K562 (cell line): ENCODE measurements at regions not wholly inside any gene's neighbourhood (a gene's known extent, or its start where the extent isn't known, plus 50 kb on each side); places are given as distances from the start of the nearest gene placed in this dataset.

Experiments used
- ATAC-seq: fragments of 200-7000 bp; cut with Tn5 transposase; 3 replicates; pipeline ENCODE4 v1.9.1; 2020; ENCODE audit warnings: moderate library complexity
- BruUV-seq: library from RNA; stranded (reverse); fragments of 400-500 nt; replicated peaks from 2 replicates; lab custom pipeline; 2021; lab: Mats Ljungman, UMichigan
- CTCF ChIA-PET: fragments of 300-600 bp; formaldehyde crosslinking; extraction: SDS; loops from one replicate; lab custom pipeline; 2021; ENCODE audit warnings: low intra/inter-chr PET ratio; lab: Yijun Ruan, JAX
- POLR2A ChIA-PET: fragments of 300-600, 350-650 bp; sonication (Branson Sonifier 250); formaldehyde crosslinking; extraction: SDS; loops from one replicate; lab custom pipeline; 2021; ENCODE audit warnings: antibody characterized with exemption, inconsistent platforms; lab: Yijun Ruan, JAX
- DNase-seq, 4 experiments: peaks; one replicate each; pipeline versions ENCODE4 v3.0.0 to v3.0.0-alpha.2; 2011 to 2018; ENCODE audit warnings: low spot score in 3 of 4, mixed read lengths in 3 of 4; ENCODE audit errors: extremely low read depth in 1 of 4
- FAIRE-seq: peaks from 2 replicates; lab custom pipeline; 2011; peaks lifted over from hg19 to GRCh38; lab: Jason Lieb, UNC
- H2AFZ ChIP-seq: 2 replicates; pipeline ENCODE4 v1.6.0; 2011; ENCODE audit warnings: low read depth, low read length, control low read depth, inconsistent platforms
- H3K27ac ChIP-seq: fragments of 200-600 bp; 3 replicates; pipeline ENCODE4 v1.8.0; 2011; ENCODE audit warnings: low read depth, mild to moderate bottlenecking, control low read depth, inconsistent platforms, low read length, moderate library complexity, mixed read lengths; ENCODE audit errors: extremely low read depth
- H3K27me3 ChIP-seq, 2 experiments: fragments of 300-600 bp in 1 of 2; 2 replicates in 1 of 2; 3 replicates in 1 of 2; pipeline versions ENCODE4 v1.6.0 to v1.8.0; 2011; ENCODE audit warnings: inconsistent platforms in 2 of 2, low read length in 2 of 2, mild to moderate bottlenecking in 1 of 2, mixed read lengths in 1 of 2, moderate library complexity in 1 of 2; ENCODE audit not compliant: control insufficient read depth in 2 of 2, insufficient read depth in 2 of 2
- H3K36me3 ChIP-seq: fragments of 300-600 bp; 3 replicates; pipeline ENCODE4 v1.8.0; 2011; ENCODE audit warnings: mild to moderate bottlenecking, low read length, inconsistent platforms; ENCODE audit not compliant: control insufficient read depth, insufficient read depth
- H3K4me1 ChIP-seq, 2 experiments: fragments of 200-600 bp in 1 of 2; replicated peaks in 1 of 2; 2 replicates in 1 of 2; 3 replicates in 1 of 2; pipeline versions ENCODE4 v1.5.1 to v1.8.0; 2011; ENCODE audit warnings: inconsistent platforms in 2 of 2, low read length in 2 of 2, mild to moderate bottlenecking in 1 of 2, mixed read lengths in 1 of 2, moderate library complexity in 1 of 2; ENCODE audit not compliant: control insufficient read depth in 2 of 2, insufficient read depth in 2 of 2
- H3K4me2 ChIP-seq: 2 replicates; pipeline ENCODE4 v1.6.1; 2011; ENCODE audit warnings: low read length, control low read depth, inconsistent platforms, mixed read lengths; ENCODE audit not compliant: insufficient read depth
- H3K4me3 ChIP-seq: fragments of 200-600 bp; sonication (generic), shearing (Covaris generic); 2 replicates; pipeline ENCODE4 v1.5.1; 2016; ENCODE audit warnings: control low read depth, inconsistent platforms
- H3K79me2 ChIP-seq: fragments of 200-600 bp; 3 replicates; pipeline ENCODE4 v1.8.0; 2011; ENCODE audit warnings: low read length, inconsistent platforms; ENCODE audit not compliant: control insufficient read depth, insufficient read depth
- H3K9ac ChIP-seq, 2 experiments: 2 replicates each; pipeline versions ENCODE4 v1.6.0 to v1.6.1; 2011; ENCODE audit warnings: low read depth in 2 of 2, low read length in 2 of 2, control low read depth in 1 of 2, inconsistent platforms in 1 of 2, mild to moderate bottlenecking in 1 of 2, mixed read lengths in 1 of 2; ENCODE audit not compliant: insufficient read depth in 1 of 2
- H3K9me1 ChIP-seq: one replicate; pipeline ENCODE4 v1.6.0; 2011; ENCODE audit warnings: inconsistent platforms, mild to moderate bottlenecking, low read length, moderate library complexity; ENCODE audit not compliant: control insufficient read depth, insufficient read depth
- H3K9me3 ChIP-seq: replicated peaks from 2 replicates; pipeline ENCODE4 v1.5.1; 2011; ENCODE audit warnings: low read depth, low read length, inconsistent platforms; ENCODE audit not compliant: control insufficient read depth, insufficient read depth
- H4K20me1 ChIP-seq: replicated peaks from 2 replicates; pipeline ENCODE4 v1.6.1; 2011; ENCODE audit warnings: low read length, inconsistent platforms, mixed read lengths; ENCODE audit not compliant: control insufficient read depth, insufficient read depth
- FOSL1 ChIP-seq: fragments of 200-800 bp; sonication (Bioruptor generic); conservative IDR thresholded peaks from 2 replicates; pipeline ENCODE4 v1.6.1; 2016; ENCODE audit warnings: missing genetic modification characterization, missing compliant biosample characterization
- FOXA3 ChIP-seq, 2 experiments: fragments of 450-650 bp in 1 of 2; sonication (generic) in 1 of 2; formaldehyde crosslinking; IDR thresholded peaks in 1 of 2; conservative IDR thresholded peaks in 1 of 2; 2 replicates each; pipeline versions ENCODE4 v1.4.0 to v1.8.0; 2020 to 2022; ENCODE audit warnings: mild to moderate bottlenecking in 2 of 2, missing genetic modification reagents in 1 of 2
- KHSRP ChIP-seq: fragments of 450-650 bp; IDR thresholded peaks from 2 replicates; pipeline ENCODE4 v1.6.1; 2017
- MAFK ChIP-seq: IDR thresholded peaks from 2 replicates; pipeline ENCODE4 v1.6.1; 2011; ENCODE audit warnings: low read length, improper control_type of control experiment
- NFXL1 ChIP-seq: fragments of 450-650 bp; formaldehyde crosslinking; IDR thresholded peaks from 2 replicates; pipeline ENCODE4 v1.4.0; 2021; ENCODE audit warnings: mild to moderate bottlenecking
- ZNF75A ChIP-seq: fragments of 450-650 bp; formaldehyde crosslinking; IDR thresholded peaks from 2 replicates; pipeline ENCODE4 v1.4.0; 2020; ENCODE audit warnings: mild to moderate bottlenecking
- WGBS: fragments of 100-300 bp; shearing (Covaris generic); methylation state at CpG from one replicate; pipeline ENCODE4 v1.1.6; 2016; ENCODE audit warnings: low coverage, mixed read lengths; ENCODE audit not compliant: insufficient coverage; ENCODE audit errors: missing lambda C conversion rate; 5-methylcytosine and 5-hydroxymethylcytosine counted together
- in situ Hi-C: fragments of 300-500 bp; cut with MboI; formaldehyde crosslinking; loops from 4 replicates; pipeline ENCODE4 v1.15.0; 2018; ENCODE audit warnings: inconsistent platforms, mixed read lengths
- intact Hi-C: fragments of 100-400 bp; cut with micrococcal nuclease; formaldehyde crosslinking; loops from 2 replicates; pipeline ENCODE4 v1.14.2; 2022
- TF ChIP-seq, protein P1 (sequence below): fragments of 250-450 bp; sonication (Bioruptor Pico); IDR thresholded peaks from 2 replicates; pipeline ENCODE4 v1.5.1; 2021; ENCODE audit warnings: mild to moderate bottlenecking
- TF ChIP-seq, protein P2 (sequence below), 2 experiments: IDR thresholded peaks; 2 replicates each; pipeline ENCODE4 v1.6.1; 2012; ENCODE audit warnings: improper control_type of control experiment in 2 of 2, low read depth in 2 of 2, low read length in 2 of 2, borderline replicate concordance in 1 of 2
- TF ChIP-seq, protein P3 (sequence below): IDR thresholded peaks from 3 replicates; pipeline ENCODE4 v1.6.1; 2011; ENCODE audit warnings: borderline replicate concordance, mild to moderate bottlenecking; ENCODE audit not compliant: insufficient read length, insufficient read depth

DNA sequence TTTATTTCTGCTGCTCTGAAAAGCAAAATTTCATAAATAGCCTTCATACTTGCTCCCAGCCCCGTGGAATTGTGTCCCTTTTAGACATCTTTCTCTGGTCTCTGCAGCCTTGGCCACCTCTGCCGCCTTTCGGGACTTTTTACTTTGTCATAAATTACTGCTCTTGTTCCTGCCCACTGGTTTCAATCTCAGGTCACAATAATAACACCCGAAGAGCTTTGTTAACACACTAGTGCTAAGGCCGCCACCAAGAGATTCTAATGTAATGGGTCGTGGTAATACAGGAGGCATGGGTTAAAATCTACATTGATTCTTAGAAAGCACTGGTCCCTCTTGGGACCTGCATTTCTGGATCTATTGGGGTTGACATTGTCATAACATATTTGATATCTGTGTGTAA lies 276.0 kb upstream of the VWC2 start:
- Histone ChIP-seq H3K27me3 (no peaks in the 10 kb centered on the region), H3K9me1 (no peaks in the 10 kb centered on the region), H3K9me3 (no peaks in the 10 kb centered on the region), H3K4me3 (no peak overlapping the region), H3K36me3 (no peaks in the 10 kb centered on the region), H3K4me1 (no peaks in the 10 kb centered on the region), H3K9ac (no peak overlapping the region), H3K79me2 (no peaks in the 10 kb centered on the region), H4K20me1 (no peaks in the 10 kb centered on the region), H3K27ac (no peak overlapping the region), H3K4me2 (no peak overlapping the region), H2AFZ (no peak overlapping the region)
- no peak for TF ChIP-seq FOXA3 (CRISPR knock-in tag; conservative IDR thresholded peaks at IDR 0.05 in 1 of 2, IDR thresholded peaks at IDR 0.05 in 1 of 2)
- TF ChIP-seq, protein P1, sequence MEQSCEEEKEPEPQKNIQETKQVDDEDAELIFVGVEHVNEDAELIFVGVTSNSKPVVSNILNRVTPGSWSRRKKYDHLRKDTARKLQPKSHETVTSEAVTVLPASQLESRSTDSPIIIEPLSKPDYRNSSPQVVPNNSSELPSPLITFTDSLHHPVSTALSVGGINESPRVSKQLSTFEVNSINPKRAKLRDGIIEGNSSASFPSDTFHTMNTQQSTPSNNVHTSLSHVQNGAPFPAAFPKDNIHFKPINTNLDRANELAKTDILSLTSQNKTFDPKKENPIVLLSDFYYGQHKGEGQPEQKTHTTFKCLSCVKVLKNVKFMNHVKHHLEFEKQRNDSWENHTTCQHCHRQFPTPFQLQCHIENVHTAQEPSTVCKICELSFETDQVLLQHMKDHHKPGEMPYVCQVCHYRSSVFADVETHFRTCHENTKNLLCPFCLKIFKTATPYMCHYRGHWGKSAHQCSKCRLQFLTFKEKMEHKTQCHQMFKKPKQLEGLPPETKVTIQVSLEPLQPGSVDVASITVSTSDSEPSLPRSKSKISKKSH (CRISPR knock-in tag): no peak
- TF ChIP-seq ZNF75A: no peak
- no peak for TF ChIP-seq FOSL1 (tag)
- TF ChIP-seq, protein P2, sequence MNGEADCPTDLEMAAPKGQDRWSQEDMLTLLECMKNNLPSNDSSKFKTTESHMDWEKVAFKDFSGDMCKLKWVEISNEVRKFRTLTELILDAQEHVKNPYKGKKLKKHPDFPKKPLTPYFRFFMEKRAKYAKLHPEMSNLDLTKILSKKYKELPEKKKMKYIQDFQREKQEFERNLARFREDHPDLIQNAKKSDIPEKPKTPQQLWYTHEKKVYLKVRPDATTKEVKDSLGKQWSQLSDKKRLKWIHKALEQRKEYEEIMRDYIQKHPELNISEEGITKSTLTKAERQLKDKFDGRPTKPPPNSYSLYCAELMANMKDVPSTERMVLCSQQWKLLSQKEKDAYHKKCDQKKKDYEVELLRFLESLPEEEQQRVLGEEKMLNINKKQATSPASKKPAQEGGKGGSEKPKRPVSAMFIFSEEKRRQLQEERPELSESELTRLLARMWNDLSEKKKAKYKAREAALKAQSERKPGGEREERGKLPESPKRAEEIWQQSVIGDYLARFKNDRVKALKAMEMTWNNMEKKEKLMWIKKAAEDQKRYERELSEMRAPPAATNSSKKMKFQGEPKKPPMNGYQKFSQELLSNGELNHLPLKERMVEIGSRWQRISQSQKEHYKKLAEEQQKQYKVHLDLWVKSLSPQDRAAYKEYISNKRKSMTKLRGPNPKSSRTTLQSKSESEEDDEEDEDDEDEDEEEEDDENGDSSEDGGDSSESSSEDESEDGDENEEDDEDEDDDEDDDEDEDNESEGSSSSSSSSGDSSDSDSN (IDR thresholded peaks at IDR 0.05; ENCODE audit: borderline replicate concordance in 1 of 2, low read depth in 2 of 2, low read length in 2 of 2): no peak
- TF ChIP-seq NFXL1 (CRISPR knock-in tag): no peak
- no peak for TF ChIP-seq MAFK
- TF ChIP-seq KHSRP: no peak
- TF ChIP-seq, protein P3, sequence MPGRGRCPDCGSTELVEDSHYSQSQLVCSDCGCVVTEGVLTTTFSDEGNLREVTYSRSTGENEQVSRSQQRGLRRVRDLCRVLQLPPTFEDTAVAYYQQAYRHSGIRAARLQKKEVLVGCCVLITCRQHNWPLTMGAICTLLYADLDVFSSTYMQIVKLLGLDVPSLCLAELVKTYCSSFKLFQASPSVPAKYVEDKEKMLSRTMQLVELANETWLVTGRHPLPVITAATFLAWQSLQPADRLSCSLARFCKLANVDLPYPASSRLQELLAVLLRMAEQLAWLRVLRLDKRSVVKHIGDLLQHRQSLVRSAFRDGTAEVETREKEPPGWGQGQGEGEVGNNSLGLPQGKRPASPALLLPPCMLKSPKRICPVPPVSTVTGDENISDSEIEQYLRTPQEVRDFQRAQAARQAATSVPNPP: no peak
- intact Hi-C loops: no loop called here
- BruUV-seq: no TSS peak
- WGBS: 0% methylated on average over 6 of the region's 6 CpGs
- DNase-seq (no peak), FAIRE-seq (no peak), ATAC-seq (no peak)
- in situ Hi-C loops: no loop called here
- CTCF ChIA-PET: no interaction called here
- POLR2A ChIA-PET: no interaction called here
